Sigmoid colon (tissue), 4 donors: ENCODE measurements at regions not wholly inside any gene's neighbourhood (a gene's known extent, or its start where the extent isn't known, plus 50 kb on each side); places are given as distances from the start of the nearest gene placed in this dataset.

Experiments used
- EP300 ChIP-seq, 4 donors: sonication (generic); formaldehyde crosslinking; IDR thresholded peaks; one replicate each; pipeline ENCODE4 v1.6.1; 2017; ENCODE audit warnings: antibody characterized with exemption in 4 of 4
- TF ChIP-seq, protein P1 (sequence below), 4 experiments: fragments of 450-650 bp in 3 of 4; fragments of 200-600 bp in 1 of 4; IDR thresholded peaks; one replicate each; pipeline ENCODE4 v1.5.1; 2016 to 2019; ENCODE audit warnings: antibody characterized with exemption in 4 of 4, mild to moderate bottlenecking in 3 of 4, moderate library complexity in 2 of 4

DNA sequence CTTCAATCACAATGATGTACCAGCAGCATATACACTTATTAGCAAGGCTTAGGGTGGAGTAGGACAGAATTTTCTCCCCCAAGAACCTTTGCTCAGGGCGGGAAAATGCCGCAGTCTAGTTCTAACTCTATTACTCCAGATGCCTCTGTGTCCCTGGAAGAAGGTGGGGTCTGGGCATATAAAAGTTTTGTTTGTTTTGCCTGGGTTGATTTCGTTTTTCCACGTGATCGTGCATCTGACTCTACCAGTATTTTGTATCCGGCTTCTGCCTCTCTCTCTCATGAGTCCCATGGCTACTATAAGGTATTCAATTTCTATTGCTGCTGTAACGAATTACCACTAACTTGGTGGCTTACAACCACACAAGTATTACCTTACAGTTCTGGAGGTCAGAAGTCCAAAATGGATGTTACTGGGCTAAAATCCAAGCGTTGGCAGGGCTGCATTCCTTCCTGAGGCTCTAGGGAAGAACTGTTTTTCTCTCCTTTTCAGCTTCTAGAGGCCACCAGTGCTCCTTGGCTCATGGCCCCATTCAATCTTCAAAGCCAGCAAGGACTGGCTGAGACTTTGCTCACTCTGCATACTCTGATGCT, 181.2 kb upstream of the PRSS58 start:
- TF ChIP-seq, protein P1, sequence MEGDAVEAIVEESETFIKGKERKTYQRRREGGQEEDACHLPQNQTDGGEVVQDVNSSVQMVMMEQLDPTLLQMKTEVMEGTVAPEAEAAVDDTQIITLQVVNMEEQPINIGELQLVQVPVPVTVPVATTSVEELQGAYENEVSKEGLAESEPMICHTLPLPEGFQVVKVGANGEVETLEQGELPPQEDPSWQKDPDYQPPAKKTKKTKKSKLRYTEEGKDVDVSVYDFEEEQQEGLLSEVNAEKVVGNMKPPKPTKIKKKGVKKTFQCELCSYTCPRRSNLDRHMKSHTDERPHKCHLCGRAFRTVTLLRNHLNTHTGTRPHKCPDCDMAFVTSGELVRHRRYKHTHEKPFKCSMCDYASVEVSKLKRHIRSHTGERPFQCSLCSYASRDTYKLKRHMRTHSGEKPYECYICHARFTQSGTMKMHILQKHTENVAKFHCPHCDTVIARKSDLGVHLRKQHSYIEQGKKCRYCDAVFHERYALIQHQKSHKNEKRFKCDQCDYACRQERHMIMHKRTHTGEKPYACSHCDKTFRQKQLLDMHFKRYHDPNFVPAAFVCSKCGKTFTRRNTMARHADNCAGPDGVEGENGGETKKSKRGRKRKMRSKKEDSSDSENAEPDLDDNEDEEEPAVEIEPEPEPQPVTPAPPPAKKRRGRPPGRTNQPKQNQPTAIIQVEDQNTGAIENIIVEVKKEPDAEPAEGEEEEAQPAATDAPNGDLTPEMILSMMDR (IDR thresholded peaks at IDR 0.05), result no peak
- no peak for TF ChIP-seq EP300 (IDR thresholded peaks at IDR 0.05)
